ENCODE measurements at regions not wholly inside any gene's neighbourhood (a gene's known extent, or its start where the extent isn't known, plus 50 kb on each side); places are given as distances from the start of the nearest gene placed in this dataset.

GRCh38 chr9:3058409-3058808 lies 214.5 kb upstream of the PUM3 start:
- no peak for DNase-seq (ENCODE audit: extremely low spot score, unreplicated experiment)
- no peaks in the 10 kb centered on the region for H3K36me3 Mint-ChIP-seq (ENCODE audit: unreplicated experiment)
- H3K27ac Mint-ChIP-seq (ENCODE audit: unreplicated experiment), result no peak overlapping the region
- H3K9me3 Mint-ChIP-seq (ENCODE audit: unreplicated experiment), result no peaks in the 10 kb centered on the region
- no peak overlapping the region for H3K4me3 Mint-ChIP-seq (ENCODE audit: unreplicated experiment)
- no peak for TF ChIP-seq CTCF (IDR thresholded peaks at IDR 0.05)
- peaks cover 24% of the 10 kb centered on the region for H3K4me1 Mint-ChIP-seq (ENCODE audit: unreplicated experiment)
- H3K27me3 Mint-ChIP-seq (ENCODE audit: unreplicated experiment), result no peaks in the 10 kb centered on the region

GRCh38 chr9:3054017-3054586 lies 210.2 kb upstream of the PUM3 start:
- no peak overlapping the region for H3K27ac Mint-ChIP-seq (ENCODE audit: unreplicated experiment)
- H3K4me1 Mint-ChIP-seq (ENCODE audit: unreplicated experiment), result peaks cover 28% of the 10 kb centered on the region
- no peaks in the 10 kb centered on the region for H3K9me3 Mint-ChIP-seq (ENCODE audit: unreplicated experiment)
- H3K4me3 Mint-ChIP-seq (ENCODE audit: unreplicated experiment), result no peak overlapping the region
- TF ChIP-seq CTCF (IDR thresholded peaks at IDR 0.05), result no peak
- H3K27me3 Mint-ChIP-seq (ENCODE audit: unreplicated experiment), result no peaks in the 10 kb centered on the region
- H3K36me3 Mint-ChIP-seq (ENCODE audit: unreplicated experiment), result no peaks in the 10 kb centered on the region
- no peak for DNase-seq (ENCODE audit: extremely low spot score, unreplicated experiment)

- no peaks in the 10 kb centered on the region for H3K27me3 Mint-ChIP-seq (ENCODE audit: unreplicated experiment)
- no peak for DNase-seq (ENCODE audit: extremely low spot score, unreplicated experiment)
- peaks cover 6% of the 10 kb centered on the region for H3K9me3 Mint-ChIP-seq (ENCODE audit: unreplicated experiment)
- H3K4me3 Mint-ChIP-seq (ENCODE audit: unreplicated experiment), result no peak overlapping the region
- peaks cover 45% of the 10 kb centered on the region for H3K4me1 Mint-ChIP-seq (ENCODE audit: unreplicated experiment)
- H3K27ac Mint-ChIP-seq (ENCODE audit: unreplicated experiment), result peak overlapping the region; percentile 44
- H3K36me3 Mint-ChIP-seq (ENCODE audit: unreplicated experiment), result no peaks in the 10 kb centered on the region
- TF ChIP-seq CTCF (IDR thresholded peaks at IDR 0.05), result no peak
Measured at GRCh38 chr9:3049636-3050035, 205.7 kb upstream of the PUM3 start.

- H3K27ac Mint-ChIP-seq (ENCODE audit: unreplicated experiment), result no peak overlapping the region
Measured at GRCh38 chr9:3047912-3048311, 204.0 kb upstream of the PUM3 start.

GRCh38 chr9:3045153-3045552 lies 201.3 kb upstream of the PUM3 start:
- no peak overlapping the region for H3K4me3 Mint-ChIP-seq (ENCODE audit: unreplicated experiment)
- DNase-seq (ENCODE audit: extremely low spot score, unreplicated experiment), result no peak
- peaks cover 76% of the 10 kb centered on the region for H3K4me1 Mint-ChIP-seq (ENCODE audit: unreplicated experiment)
- no peaks in the 10 kb centered on the region for H3K36me3 Mint-ChIP-seq (ENCODE audit: unreplicated experiment)
- H3K9me3 Mint-ChIP-seq (ENCODE audit: unreplicated experiment), result peaks cover 14% of the 10 kb centered on the region
- TF ChIP-seq CTCF (IDR thresholded peaks at IDR 0.05), result no peak
- H3K27me3 Mint-ChIP-seq (ENCODE audit: unreplicated experiment), result no peaks in the 10 kb centered on the region
- no peak overlapping the region for H3K27ac Mint-ChIP-seq (ENCODE audit: unreplicated experiment)

More at GRCh38 chr9:3047912-3048311, 204.0 kb upstream of the PUM3 start:
- no peak for DNase-seq (ENCODE audit: extremely low spot score, unreplicated experiment)
- H3K36me3 Mint-ChIP-seq (ENCODE audit: unreplicated experiment), result no peaks in the 10 kb centered on the region
- TF ChIP-seq CTCF (IDR thresholded peaks at IDR 0.05), result no peak
- no peak overlapping the region for H3K4me3 Mint-ChIP-seq (ENCODE audit: unreplicated experiment)
- peaks cover 7% of the 10 kb centered on the region for H3K9me3 Mint-ChIP-seq (ENCODE audit: unreplicated experiment)
- H3K4me1 Mint-ChIP-seq (ENCODE audit: unreplicated experiment), result peaks cover 58% of the 10 kb centered on the region
- H3K27me3 Mint-ChIP-seq (ENCODE audit: unreplicated experiment), result no peaks in the 10 kb centered on the region
